ENCODE measurements at regions not wholly inside any gene's neighbourhood (a gene's known extent, or its start where the extent isn't known, plus 50 kb on each side); places are given as distances from the start of the nearest gene placed in this dataset.

- no peak for DNase-seq
Observed at GRCh38 chr22:48137640-48138039, 1375.2 kb downstream of the TBC1D22A start.

DNA sequence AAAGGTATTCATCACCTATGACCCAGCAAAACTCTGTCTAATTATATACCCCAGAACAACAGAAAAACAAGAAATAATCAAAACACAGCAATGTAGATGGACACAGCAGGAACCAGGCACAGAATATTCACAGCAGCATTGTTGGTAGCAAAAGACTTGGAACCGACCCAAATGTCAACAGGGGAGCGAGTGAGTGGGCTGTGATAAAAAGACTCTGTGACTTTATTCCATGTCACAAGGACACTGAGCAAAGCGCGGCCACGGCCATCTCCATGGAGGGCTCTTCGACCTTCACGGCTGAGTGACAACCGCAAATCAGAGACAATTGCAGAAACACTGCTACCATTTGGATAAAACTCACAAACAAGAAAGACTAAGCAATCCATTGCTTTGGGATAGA, 1373.1 kb downstream of the TBC1D22A start:
- no peak for DNase-seq

- DNase-seq = no peak
Observed at GRCh38 chr22:48125416-48125815, 1363.0 kb downstream of the TBC1D22A start.

- DNase-seq = no peak
Observed at GRCh38 chr22:48121984-48122383, 1359.5 kb downstream of the TBC1D22A start.

DNA sequence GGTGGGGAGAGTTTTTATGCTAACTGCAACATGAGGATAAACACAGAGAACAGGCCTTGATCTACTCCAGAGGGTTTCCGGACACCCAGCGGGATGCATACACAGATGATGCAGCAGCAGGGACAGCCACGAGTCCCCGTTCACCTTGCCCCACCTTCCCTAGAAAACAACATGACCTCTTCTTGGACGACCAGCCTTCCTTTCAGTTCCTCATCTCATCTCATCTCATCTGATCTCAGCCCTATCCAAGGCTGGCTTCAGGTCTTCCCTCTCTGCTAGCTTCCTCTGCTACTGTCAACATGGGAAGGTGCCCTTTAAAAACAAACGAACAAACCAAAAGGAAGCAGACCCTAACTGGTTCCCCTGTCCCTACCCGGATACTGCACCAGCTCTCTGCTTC, 1356.2 kb downstream of the TBC1D22A start:
- no peak for DNase-seq

GRCh38 chr22:48116871-48117270, 1354.4 kb downstream of the TBC1D22A start:
- DNase-seq = no peak

- DNase-seq = no peak
Observed at GRCh38 chr22:48112687-48113521, 1350.5 kb downstream of the TBC1D22A start.

DNA sequence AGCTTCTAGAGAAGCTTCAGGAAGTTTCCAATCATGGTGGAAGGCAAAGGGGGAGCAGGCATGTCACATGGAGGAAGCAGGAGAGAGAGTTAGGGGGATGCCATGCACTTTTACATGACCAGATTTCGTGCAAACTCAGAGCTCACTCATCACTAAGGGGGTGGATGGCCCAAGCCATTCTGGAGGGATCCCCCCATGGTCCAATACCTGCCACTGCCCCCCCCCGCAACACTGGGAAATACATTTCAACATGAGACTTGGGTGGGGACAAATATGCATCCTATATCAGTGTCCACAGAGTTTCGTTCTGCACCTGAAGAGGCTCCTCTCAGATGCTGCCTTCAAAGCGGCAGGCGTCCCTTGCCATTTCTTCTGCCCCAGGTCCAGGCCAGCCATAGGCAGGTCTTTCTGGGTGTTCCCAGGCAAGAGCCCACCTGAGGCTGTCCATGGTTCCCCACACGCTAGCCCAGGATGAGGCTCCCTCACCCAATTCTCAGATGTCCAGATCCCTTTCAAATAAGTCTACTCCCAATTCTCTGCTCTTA, 1344.3 kb downstream of the TBC1D22A start:
- DNase-seq = no peak

- no peak for DNase-seq
Observed at GRCh38 chr22:48106215-48106614, 1343.8 kb downstream of the TBC1D22A start.

DNA sequence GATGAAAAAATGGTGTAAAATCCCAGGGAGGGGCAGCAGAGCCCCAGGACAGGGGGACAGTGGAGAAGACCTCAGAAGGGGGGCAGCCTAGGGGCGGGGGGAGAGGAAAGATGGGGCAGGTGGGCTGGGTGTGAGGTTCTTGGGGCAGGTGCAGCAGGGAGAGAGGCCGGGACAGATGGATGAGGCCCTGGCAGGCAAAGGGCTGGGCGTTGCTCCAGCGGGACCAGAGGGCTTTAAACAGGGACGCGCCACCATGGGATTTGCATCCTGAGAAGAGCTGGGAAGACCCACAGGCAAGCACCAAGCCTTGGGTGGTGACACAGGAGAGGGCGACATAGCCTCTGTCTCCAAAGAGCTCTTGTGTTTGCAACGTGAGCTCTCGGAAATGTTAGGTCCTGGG, 1342.8 kb downstream of the TBC1D22A start:
- DNase-seq = no peak

GRCh38 chr22:48104766-48105165, 1342.3 kb downstream of the TBC1D22A start:
- no peak for DNase-seq

GRCh38 chr22:48104102-48104738, 1341.8 kb downstream of the TBC1D22A start:
- DNase-seq = no peak

DNA sequence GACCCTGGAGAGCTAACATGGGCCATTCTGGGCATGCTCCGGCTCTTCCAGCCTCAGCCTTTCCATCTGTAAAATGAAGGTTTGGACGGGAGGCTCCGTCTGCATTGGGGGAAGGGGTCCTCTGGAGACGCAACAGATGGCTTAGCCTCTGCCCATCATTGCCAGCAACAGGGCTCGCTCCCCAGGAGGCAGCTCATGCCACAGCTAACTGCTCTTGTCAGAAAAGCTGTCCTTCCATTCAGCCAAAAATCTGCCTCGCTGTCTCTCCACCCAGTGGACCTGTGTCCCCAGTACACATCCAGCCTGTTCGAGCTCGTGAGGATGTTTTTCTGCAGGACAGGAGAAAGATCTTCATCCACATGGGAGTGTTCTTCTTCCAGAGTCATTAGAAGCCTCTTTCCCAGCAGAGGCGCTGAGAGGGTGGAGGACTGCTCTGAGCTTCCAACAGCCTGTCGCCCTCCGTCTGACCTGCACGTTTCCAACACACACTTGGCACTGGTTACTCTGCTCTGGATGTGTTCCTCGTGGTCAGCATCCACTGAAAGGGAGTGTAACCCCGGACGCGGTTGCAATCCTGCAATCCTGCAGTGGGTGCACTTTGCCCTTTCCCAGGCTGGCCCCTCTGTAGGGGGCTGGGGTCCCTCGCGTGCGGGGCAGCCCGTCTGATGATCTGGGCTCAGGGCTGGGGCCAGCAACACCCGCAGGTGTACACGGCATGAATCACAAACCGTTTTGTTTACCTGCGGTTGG, 1340.9 kb downstream of the TBC1D22A start:
- no peak for DNase-seq

DNA sequence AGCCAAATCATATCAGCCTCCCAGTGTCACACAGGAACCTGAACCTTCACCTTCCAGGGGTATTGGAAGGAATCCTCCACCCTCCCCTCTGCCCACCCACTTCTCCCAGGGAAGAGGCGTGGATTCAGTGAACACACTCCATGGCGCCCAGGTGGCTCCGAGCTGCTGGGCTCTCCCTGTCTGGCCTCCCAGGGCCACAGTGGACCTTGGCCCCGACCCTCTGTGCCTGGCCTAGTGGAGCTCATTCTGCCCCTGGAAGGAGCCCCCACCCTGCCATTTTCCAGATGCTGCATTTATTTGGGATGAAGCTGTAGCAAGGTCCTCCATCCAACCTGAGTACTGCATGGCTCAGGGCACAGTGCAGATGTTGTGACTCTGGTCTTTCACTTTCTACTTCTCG, 1340.1 kb downstream of the TBC1D22A start:
- DNase-seq = no peak

DNA sequence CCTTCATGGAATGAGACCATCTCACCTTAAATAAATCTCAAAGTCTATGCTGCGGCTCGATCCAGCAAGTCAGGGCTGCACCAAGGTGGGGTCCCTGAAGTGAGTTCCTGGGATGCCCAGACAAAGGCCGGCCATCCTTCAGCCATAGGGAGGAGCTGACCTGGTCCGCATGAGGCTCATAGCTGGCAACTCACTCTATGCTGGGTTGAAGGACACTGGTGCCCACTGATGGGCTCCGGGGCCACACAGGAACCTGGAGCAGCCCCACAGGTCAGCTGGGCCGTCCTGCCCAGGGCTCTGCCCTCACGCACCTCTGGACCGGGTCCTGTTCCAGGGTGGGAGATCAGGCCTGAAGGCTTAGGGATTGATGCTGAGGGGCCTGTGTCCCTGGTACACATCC, 1339.3 kb downstream of the TBC1D22A start:
- DNase-seq = no peak

DNA sequence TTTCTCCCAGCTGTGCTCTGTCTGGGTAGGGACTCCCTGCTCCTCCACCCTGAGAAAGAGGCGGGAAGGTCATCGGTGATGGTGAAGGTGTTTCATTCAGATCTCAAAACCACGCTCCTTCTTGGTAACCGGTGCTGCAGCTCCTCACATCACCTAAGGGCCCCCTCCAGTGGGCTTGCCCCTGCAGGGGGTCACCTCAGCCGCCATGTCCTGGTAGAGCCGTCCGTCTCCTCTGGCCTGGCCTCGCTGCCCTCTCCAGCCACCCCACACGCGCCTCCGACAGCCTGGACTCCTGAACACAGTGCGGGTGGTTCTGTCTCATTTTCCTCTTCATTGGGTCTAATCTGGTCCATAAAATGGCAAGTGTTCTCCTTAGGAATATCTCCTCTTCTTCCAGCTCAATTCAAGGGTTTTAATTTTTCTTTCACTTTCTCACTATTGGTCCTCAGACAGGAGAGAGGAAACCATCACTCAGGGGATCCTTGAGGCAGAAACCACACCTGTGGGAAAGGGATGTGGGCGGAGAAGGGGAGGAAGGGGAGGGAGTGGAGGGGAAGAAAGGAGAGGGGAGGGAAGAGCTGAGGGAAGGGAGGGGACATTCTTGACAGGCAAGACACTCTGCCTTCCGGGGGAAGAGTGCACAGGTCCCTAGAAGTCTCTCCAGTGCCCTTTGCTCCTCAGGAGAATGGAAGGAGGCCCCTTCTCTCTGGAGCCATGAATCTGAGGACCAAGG, 1338.4 kb downstream of the TBC1D22A start:
- DNase-seq = no peak

DNA sequence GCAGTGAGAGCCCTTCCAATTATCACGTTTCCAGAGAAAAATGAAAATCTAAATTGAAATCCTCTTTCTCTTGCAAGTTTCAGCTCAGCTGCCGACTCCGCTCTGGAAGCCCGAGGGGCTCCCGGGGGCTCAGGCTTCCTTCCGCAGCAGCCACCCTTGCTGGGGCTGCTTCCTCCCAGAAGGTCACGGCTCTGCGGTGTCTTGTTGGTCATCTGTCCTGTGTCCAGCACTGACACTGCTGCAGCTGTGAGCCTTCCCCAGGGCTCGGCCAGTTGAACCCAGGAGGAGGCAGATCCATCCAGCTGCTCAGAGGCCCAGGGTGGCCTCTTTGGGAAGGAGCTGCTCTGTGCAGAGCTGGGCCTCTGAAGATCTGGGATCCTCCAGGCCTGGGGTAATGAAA, 1337.2 kb downstream of the TBC1D22A start:
- no peak for DNase-seq

DNA sequence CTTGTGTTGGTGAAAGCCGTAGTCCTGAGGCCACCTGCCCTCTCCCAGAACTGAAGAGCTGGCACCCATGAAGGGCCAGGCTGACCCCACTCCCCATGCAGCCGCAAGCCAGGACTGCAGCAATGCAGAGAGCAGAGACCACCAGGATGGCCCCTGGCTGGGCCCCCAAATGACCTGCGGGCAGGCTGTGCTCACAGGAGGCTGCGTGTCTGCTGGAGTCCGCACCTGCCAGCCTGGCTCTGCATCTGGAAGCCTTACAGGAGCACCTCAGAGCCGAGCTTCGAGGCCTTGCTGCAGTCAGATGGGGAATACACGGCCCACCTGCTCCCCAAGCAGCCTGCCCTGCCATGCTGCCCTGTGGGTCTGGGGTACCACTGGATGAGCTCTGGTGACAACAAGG, 1336.8 kb downstream of the TBC1D22A start:
- DNase-seq = no peak

DNA sequence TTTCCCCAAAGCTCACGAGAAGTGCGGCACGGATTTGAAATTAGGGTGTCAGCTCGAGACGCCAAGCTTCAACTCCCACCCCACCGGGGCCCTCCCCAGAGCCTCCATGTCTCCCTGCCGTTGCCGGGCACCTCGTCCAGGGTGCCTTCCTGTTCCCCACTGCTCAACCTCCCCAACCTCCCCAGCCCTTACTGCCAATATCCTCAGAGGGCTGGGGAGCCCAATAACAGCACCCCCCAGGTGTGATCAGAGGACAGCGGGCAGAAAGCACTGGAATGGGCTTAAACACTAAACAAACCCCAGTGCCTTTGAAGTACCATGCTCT, 1336.4 kb downstream of the TBC1D22A start:
- no peak for DNase-seq

- DNase-seq = no peak
Observed at GRCh38 chr22:48098243-48098920, 1335.9 kb downstream of the TBC1D22A start.

- DNase-seq = no peak
Observed at GRCh38 chr22:48097723-48098122, 1335.3 kb downstream of the TBC1D22A start.
